H1 (cell line): ENCODE measurements at regions not wholly inside any gene's neighbourhood (a gene's known extent, or its start where the extent isn't known, plus 50 kb on each side); places are given as distances from the start of the nearest gene placed in this dataset.

Experiments used
- CTCF ChIA-PET: fragments of 300-600 bp; sonication (Branson Sonifier 250); formaldehyde crosslinking; loops from one replicate; lab custom pipeline; 2021; ENCODE audit not compliant: partially characterized antibody; lab: Charles Lee
- POLR2A ChIA-PET: fragments of 300-600 bp; sonication (Branson Sonifier 250); formaldehyde crosslinking; loops from one replicate; lab custom pipeline; 2021; ENCODE audit warnings: inconsistent platforms; ENCODE audit not compliant: partially characterized antibody; lab: Charles Lee
- DNase-seq, 2 experiments: peaks; one replicate each; pipeline versions ENCODE4 v3.0.0 to v3.0.0-alpha.2; 2010 to 2022; ENCODE audit warnings: low spot score in 2 of 2, low read depth in 1 of 2, mixed read lengths in 1 of 2
- FAIRE-seq: peaks from 2 replicates; lab custom pipeline; 2011; peaks lifted over from hg19 to GRCh38; lab: Jason Lieb, UNC
- H2AFZ ChIP-seq: 2 replicates; pipeline ENCODE4 v1.8.1; 2012; ENCODE audit warnings: low read length, inconsistent platforms
- H2AK5ac ChIP-seq: 2 replicates; pipeline ENCODE4 v1.6.1; 2013; ENCODE audit warnings: low read depth, low read length
- H2BK120ac ChIP-seq: replicated peaks from 2 replicates; pipeline ENCODE3; 2013; ENCODE audit warnings: low read depth, low read length, inconsistent platforms
- H2BK12ac ChIP-seq: 2 replicates; pipeline ENCODE4 v1.6.1; 2013; ENCODE audit warnings: low read depth, low read length
- H2BK15ac ChIP-seq: 2 replicates; pipeline ENCODE4 v1.6.1; 2013; ENCODE audit warnings: low read length
- H2BK20ac ChIP-seq: 2 replicates; pipeline ENCODE4 v1.6.1; 2013; ENCODE audit warnings: low read length
- H2BK5ac ChIP-seq: 2 replicates; pipeline ENCODE4 v1.6.1; 2013; ENCODE audit warnings: low read depth, low read length
- H3K14ac ChIP-seq: 2 replicates; pipeline ENCODE4 v1.6.1; 2013; ENCODE audit warnings: inconsistent platforms; ENCODE audit not compliant: insufficient read length
- H3K18ac ChIP-seq: 2 replicates; pipeline ENCODE4 v1.6.1; 2013; ENCODE audit warnings: low read length; ENCODE audit errors: extremely low read depth
- H3K23ac ChIP-seq: 2 replicates; pipeline ENCODE4 v1.6.1; 2013; ENCODE audit warnings: inconsistent platforms; ENCODE audit not compliant: insufficient read length
- H3K23me2 ChIP-seq: 2 replicates; pipeline ENCODE4 v1.6.1; 2013; ENCODE audit warnings: low read depth, low read length
- H3K27ac ChIP-seq: 2 replicates; pipeline ENCODE4 v1.6.1; 2011; ENCODE audit warnings: low read depth, low read length, inconsistent platforms
- H3K27me3 ChIP-seq, 4 experiments: replicated peaks in 1 of 4; 1 replicate in 1 of 4; 2 replicates in 3 of 4; pipeline versions ENCODE4 v1.6.1 to v1.8.1; 2011 to 2013; ENCODE audit warnings: low read length in 3 of 4, mild to moderate bottlenecking in 3 of 4, inconsistent platforms in 2 of 4, mixed read lengths in 2 of 4, moderate library complexity in 1 of 4; ENCODE audit not compliant: control insufficient read depth in 3 of 4, insufficient read depth in 3 of 4; ENCODE audit errors: extremely low read depth in 1 of 4
- H3K36me3 ChIP-seq, 4 experiments: 2 replicates each; pipeline versions ENCODE4 v1.6.1 to v1.8.1; 2011 to 2013; ENCODE audit warnings: mild to moderate bottlenecking in 4 of 4, low read length in 3 of 4, moderate library complexity in 2 of 4, control low read depth in 1 of 4, inconsistent platforms in 1 of 4; ENCODE audit not compliant: insufficient read depth in 4 of 4, control insufficient read depth in 2 of 4
- H3K4ac ChIP-seq: replicated peaks from 2 replicates; pipeline ENCODE3; 2013; ENCODE audit warnings: low read length, low read depth, mixed read lengths, inconsistent platforms; ENCODE audit not compliant: insufficient read length
- H3K4me1 ChIP-seq, 4 experiments: replicated peaks in 1 of 4; 1 replicate in 1 of 4; 2 replicates in 3 of 4; pipeline versions ENCODE4 v1.6.1 to v1.8.1; 2011 to 2013; ENCODE audit warnings: low read length in 3 of 4, inconsistent platforms in 2 of 4, mixed read lengths in 1 of 4; ENCODE audit not compliant: insufficient read depth in 4 of 4, control insufficient read depth in 3 of 4
- H3K4me2 ChIP-seq, 2 experiments: 2 replicates each; pipeline versions ENCODE4 v1.6.1 to v1.8.1; 2011 to 2013; ENCODE audit warnings: low read depth in 2 of 2, low read length in 2 of 2, control low read depth in 1 of 2, inconsistent platforms in 1 of 2, mild to moderate bottlenecking in 1 of 2; ENCODE audit not compliant: insufficient read depth in 1 of 2
- H3K4me3 ChIP-seq, 4 experiments: fragments of 200-600, 300-600 bp in 1 of 4; sonication (generic), shearing (Covaris generic), sonication (Bioruptor Twin) in 1 of 4; 2 replicates each; pipeline versions ENCODE4 v1.5.1 to v1.8.1; 2011 to 2016; ENCODE audit warnings: low read length in 4 of 4, low read depth in 3 of 4, control low read depth in 2 of 4, inconsistent platforms in 2 of 4, mild to moderate bottlenecking in 2 of 4, mixed read lengths in 1 of 4, moderate library complexity in 1 of 4; ENCODE audit not compliant: insufficient read depth in 2 of 4; ENCODE audit errors: extremely low read depth in 1 of 4
- H3K56ac ChIP-seq: replicated peaks from 2 replicates; pipeline ENCODE3; 2013; ENCODE audit warnings: low read depth, mild to moderate bottlenecking, mixed read lengths, low read length, inconsistent platforms; ENCODE audit not compliant: insufficient read length
- H3K79me1 ChIP-seq: 2 replicates; pipeline ENCODE4 v1.6.1; 2013; ENCODE audit warnings: low read depth, low read length, control low read depth
- H3K79me2 ChIP-seq, 2 experiments: 2 replicates each; pipeline versions ENCODE4 v1.6.1 to v1.8.1; 2012 to 2013; ENCODE audit warnings: low read length in 2 of 2, mild to moderate bottlenecking in 2 of 2, inconsistent platforms in 1 of 2; ENCODE audit not compliant: insufficient read depth in 2 of 2, control insufficient read depth in 1 of 2
- H3K9ac ChIP-seq, 4 experiments: replicated peaks in 1 of 4; 1 replicate in 1 of 4; 2 replicates in 3 of 4; pipeline versions ENCODE4 v1.6.1 to v1.8.1; 2011 to 2013; ENCODE audit warnings: low read depth in 3 of 4, low read length in 3 of 4, control low read depth in 2 of 4, mild to moderate bottlenecking in 2 of 4, moderate library complexity in 2 of 4, inconsistent platforms in 1 of 4; ENCODE audit errors: extremely low read depth in 1 of 4
- H3K9me3 ChIP-seq, 2 experiments: 2 replicates each; pipeline versions ENCODE4 v1.6.1 to v1.8.1; 2012 to 2013; ENCODE audit warnings: mild to moderate bottlenecking in 2 of 2, moderate library complexity in 2 of 2, control low read depth in 1 of 2, inconsistent platforms in 1 of 2, low read depth in 1 of 2, low read length in 1 of 2, mixed read lengths in 1 of 2; ENCODE audit not compliant: insufficient read depth in 2 of 2
- H4K20me1 ChIP-seq, 2 experiments: replicated peaks in 1 of 2; 2 replicates each; pipeline versions ENCODE3 to v1.8.1; 2011 to 2013; ENCODE audit warnings: inconsistent platforms in 2 of 2, low read length in 2 of 2, mild to moderate bottlenecking in 1 of 2; ENCODE audit not compliant: insufficient read depth in 2 of 2, control insufficient read depth in 1 of 2
- H4K5ac ChIP-seq: 2 replicates; pipeline ENCODE4 v1.6.1; 2013; ENCODE audit warnings: low read length, low read depth, mixed read lengths, inconsistent platforms; ENCODE audit not compliant: insufficient read length
- H4K8ac ChIP-seq: 2 replicates; pipeline ENCODE4 v1.8.0; 2013; ENCODE audit warnings: mild to moderate bottlenecking, moderate library complexity, low read length, inconsistent platforms; ENCODE audit not compliant: insufficient read depth; ENCODE audit errors: extremely low read depth
- H4K91ac ChIP-seq: replicated peaks from 2 replicates; pipeline ENCODE3; 2013; ENCODE audit warnings: low read length, mixed read lengths, inconsistent platforms; ENCODE audit not compliant: insufficient read length
- BCL11A ChIP-seq, 2 experiments: IDR thresholded peaks; one replicate each; pipeline ENCODE4 v1.6.1; 2011; ENCODE audit warnings: low read depth in 2 of 2, low read length in 2 of 2, mild to moderate bottlenecking in 2 of 2
- CREB1 ChIP-seq: IDR thresholded peaks from 2 replicates; pipeline ENCODE4 v1.6.1; 2012; ENCODE audit warnings: inconsistent platforms
- FOSL1 ChIP-seq: IDR thresholded peaks from 2 replicates; pipeline ENCODE4 v1.6.1; 2011; ENCODE audit warnings: mild to moderate bottlenecking, low read depth, low read length, moderate library complexity; ENCODE audit not compliant: insufficient read depth
- HDAC2 ChIP-seq, 2 experiments: fragments of 300-600 bp in 1 of 2; sonication (generic) in 1 of 2; IDR thresholded peaks; 2 replicates each; pipeline ENCODE4 v1.6.1; 2011 to 2012; ENCODE audit warnings: low read depth in 2 of 2, low read length in 2 of 2, mild to moderate bottlenecking in 2 of 2, moderate library complexity in 2 of 2, borderline replicate concordance in 1 of 2, inconsistent platforms in 1 of 2
- HDAC6 ChIP-seq: IDR thresholded peaks from one replicate; pipeline ENCODE4 v1.7.1; 2012; ENCODE audit warnings: low read depth, mild to moderate bottlenecking, inconsistent platforms, low read length, moderate library complexity
- KDM5A ChIP-seq: fragments of 200-600 bp; IDR thresholded peaks from 2 replicates; pipeline ENCODE4 v1.7.1; 2012; ENCODE audit warnings: mild to moderate bottlenecking, low read length, inconsistent platforms, mixed read lengths
- MAX ChIP-seq: IDR thresholded peaks from 2 replicates; pipeline ENCODE4 v1.6.1; 2012; ENCODE audit warnings: inconsistent platforms
- POLR2A ChIP-seq, 2 experiments: IDR thresholded peaks; 1 replicate in 1 of 2; 2 replicates in 1 of 2; pipeline ENCODE4 v1.6.1; 2011; ENCODE audit warnings: low read depth in 2 of 2, low read length in 2 of 2, mild to moderate bottlenecking in 2 of 2; ENCODE audit errors: control extremely low read depth in 1 of 2
- RNF2 ChIP-seq: fragments of 200-900, 300-1000 bp; sonication (generic); IDR thresholded peaks from 2 replicates; pipeline ENCODE4 v1.7.1; 2016; ENCODE audit warnings: borderline replicate concordance, low read depth, mild to moderate bottlenecking, antibody characterized with exemption, low read length; ENCODE audit not compliant: poor library complexity, severe bottlenecking; ENCODE audit errors: missing control alignments
- RXRA ChIP-seq: IDR thresholded peaks from 2 replicates; pipeline ENCODE4 v1.6.1; 2011; ENCODE audit warnings: low read depth, mild to moderate bottlenecking, low read length, moderate library complexity; ENCODE audit not compliant: insufficient read depth
- SP4 ChIP-seq: IDR thresholded peaks from 2 replicates; pipeline ENCODE4 v1.6.1; 2012; ENCODE audit warnings: low read length, inconsistent platforms
- TAF7 ChIP-seq: optimal IDR thresholded peaks from 2 replicates; pipeline ENCODE3; 2011; ENCODE audit warnings: low read depth, mild to moderate bottlenecking, inconsistent platforms, low read length, moderate library complexity, borderline replicate concordance
- TBP ChIP-seq: IDR thresholded peaks from 2 replicates; pipeline ENCODE4 v1.6.1; 2011; ENCODE audit warnings: low read depth, low read length, improper control_type of control experiment
- TCF12 ChIP-seq: IDR thresholded peaks from 2 replicates; pipeline ENCODE4 v1.6.1; 2011; ENCODE audit warnings: low read depth, mild to moderate bottlenecking, low read length
- ZNF274 ChIP-seq: IDR thresholded peaks from 2 replicates; pipeline ENCODE4 v1.7.0; 2012; ENCODE audit warnings: low read length, borderline replicate concordance; ENCODE audit errors: extremely low read depth
- WGBS, 2 experiments: shearing (Covaris generic) in 1 of 2; methylation state at CpG; one replicate each; pipeline versions ENCODE4 v1.1.6 to v1.1.7; 2013 to 2015; ENCODE audit warnings: low lambda C conversion rate in 2 of 2, mixed read lengths in 2 of 2, inconsistent platforms in 1 of 2, low coverage in 1 of 2, missing lambda C conversion rate in 1 of 2; ENCODE audit not compliant: insufficient replicate concordance in 2 of 2, insufficient coverage in 1 of 2, insufficient read length in 1 of 2; ENCODE audit errors: extremely low coverage in 1 of 2, missing lambda C conversion rate in 1 of 2; 5-methylcytosine and 5-hydroxymethylcytosine counted together

GRCh38 chr6:11852061-11852651, 73.6 kb upstream of the ADTRP start:
- Histone ChIP-seq H2BK20ac (no peak overlapping the region), H3K27ac (no peak overlapping the region), H3K9ac (no peak overlapping the region), H3K79me2 (no peaks in the 10 kb centered on the region), H2BK5ac (no peak overlapping the region), H4K91ac (no peak overlapping the region), H2AK5ac (no peak overlapping the region), H4K20me1 (no peaks in the 10 kb centered on the region), H3K36me3 (no peaks in the 10 kb centered on the region), H3K23me2 (no peaks in the 10 kb centered on the region), H4K5ac (no peak overlapping the region), H3K14ac (no peak overlapping the region), H3K18ac (no peak overlapping the region), H3K23ac (no peak overlapping the region), H4K8ac (no peak overlapping the region), H3K9me3 (no peaks in the 10 kb centered on the region), H3K4me1 (no peaks in the 10 kb centered on the region), H3K4me3 (no peak overlapping the region), H3K4ac (no peak overlapping the region), H2BK12ac (no peak overlapping the region), H3K56ac (no peak overlapping the region), H2BK15ac (no peak overlapping the region), H2BK120ac (no peak overlapping the region), H3K27me3 (no peaks in the 10 kb centered on the region), H3K79me1 (no peaks in the 10 kb centered on the region), H3K4me2 (no peak overlapping the region), H2AFZ (no peak overlapping the region)
- WGBS, 2 experiments = 89% methylated on average over 11 of the region's 11 CpGs; no CpG with 5 or more reads in 1 of the 2 experiments
- DNase-seq = no peak
- ChIA-PET POLR2A (no interaction called here), CTCF (interaction anchor here (0.7 to 1.0 kb wide), 2 partner anchors 196 to 753 kb away, joined by 3 read pairs; no protein-coding TSS in a partner anchor)
- FAIRE-seq = no peak
- TF ChIP-seq FOSL1 = no peak
- TF ChIP-seq MAX = no peak
- no peak for TF ChIP-seq CREB1
- TF ChIP-seq TAF7 = no peak
- TF ChIP-seq TBP = no peak
- no peak for TF ChIP-seq KDM5A
- TF ChIP-seq ZNF274 = no peak
- TF ChIP-seq BCL11A (IDR thresholded peaks at IDR 0.05; ENCODE audit: low read depth in 2 of 2, low read length in 2 of 2) = no peak
- TF ChIP-seq TCF12 = no peak
- TF ChIP-seq RXRA = no peak
- no peak for TF ChIP-seq HDAC2 (IDR thresholded peaks at IDR 0.05; ENCODE audit: borderline replicate concordance in 1 of 2, low read depth in 2 of 2, low read length in 2 of 2)
- TF ChIP-seq POLR2A (IDR thresholded peaks at IDR 0.05; ENCODE audit: control extremely low read depth in 1 of 2, low read depth in 2 of 2, low read length in 2 of 2) = no peak
- no peak for TF ChIP-seq RNF2
- TF ChIP-seq SP4 = no peak
- TF ChIP-seq HDAC6 = no peak
